PC-9 (cell line): ENCODE measurements at regions not wholly inside any gene's neighbourhood (a gene's known extent, or its start where the extent isn't known, plus 50 kb on each side); places are given as distances from the start of the nearest gene placed in this dataset.

Experiments used
- BruUV-seq: library from RNA; stranded (reverse); fragments of 400-500 nt; replicated peaks from 2 replicates; lab custom pipeline; 2021; lab: Mats Ljungman, UMichigan
- CTCF ChIA-PET: fragments of 300-600 bp; sonication (Branson Sonifier 250); formaldehyde crosslinking; loops from one replicate; lab custom pipeline; 2022; ENCODE audit warnings: antibody characterized with exemption; lab: Charles Lee
- POLR2A ChIA-PET: fragments of 300-600 bp; sonication (Branson Sonifier 250); formaldehyde crosslinking; loops from one replicate; lab custom pipeline; 2022; ENCODE audit warnings: antibody characterized with exemption; ENCODE audit not compliant: unreplicated experiment; lab: Charles Lee
- DNase-seq, 2 experiments: peaks; one replicate each; pipeline versions ENCODE4 v3.0.0 to v3.0.0-alpha.2; 2015 to 2022; ENCODE audit warnings: mixed read lengths in 1 of 2
- H2AFZ ChIP-seq: fragments of 200-600 bp; sonication (generic); 2 replicates; pipeline ENCODE4 v1.8.1; 2017; ENCODE audit warnings: antibody characterized with exemption
- H3F3A ChIP-seq: fragments of 200-600 bp; sonication (generic); 2 replicates; pipeline ENCODE4 v1.8.1; 2017; ENCODE audit warnings: antibody characterized with exemption, mild to moderate bottlenecking, low read depth; ENCODE audit not compliant: insufficient read depth
- H3K27ac ChIP-seq: fragments of 200-600 bp; sonication (generic); 2 replicates; pipeline ENCODE4 v1.6.1; 2016; ENCODE audit warnings: mixed run types
- H3K27me3 ChIP-seq: fragments of 200-600 bp; sonication (generic); 2 replicates; pipeline ENCODE4 v1.6.1; 2016; ENCODE audit warnings: low read depth, mixed run types; ENCODE audit not compliant: insufficient read depth
- H3K36me3 ChIP-seq: fragments of 200-600 bp; sonication (generic); 2 replicates; pipeline ENCODE4 v1.6.1; 2016; ENCODE audit warnings: low read depth, mixed run types
- H3K4me1 ChIP-seq: fragments of 200-600 bp; sonication (generic); replicated peaks from 2 replicates; pipeline ENCODE4 v1.6.1; 2016; ENCODE audit warnings: mixed run types; ENCODE audit not compliant: insufficient read depth
- H3K4me2 ChIP-seq: fragments of 200-600 bp; sonication (generic); 2 replicates; pipeline ENCODE4 v1.6.1; 2017; ENCODE audit warnings: mixed run types
- H3K4me3 ChIP-seq: fragments of 200-600 bp; sonication (generic); 2 replicates; pipeline ENCODE4 v1.6.1; 2016; ENCODE audit warnings: mixed run types
- H3K79me2 ChIP-seq: fragments of 200-600 bp; sonication (generic); 2 replicates; pipeline ENCODE4 v1.6.1; 2017; ENCODE audit warnings: low read depth, mixed run types
- H3K9me2 ChIP-seq: fragments of 200-600 bp; sonication (generic); 2 replicates; pipeline ENCODE4 v1.8.1; 2017; ENCODE audit warnings: mild to moderate bottlenecking; ENCODE audit not compliant: insufficient read depth
- H3K9me3 ChIP-seq: fragments of 200-600 bp; sonication (generic); 2 replicates; pipeline ENCODE4 v1.8.1; 2016; ENCODE audit warnings: low read depth; ENCODE audit not compliant: insufficient read depth
- H4K20me1 ChIP-seq: fragments of 200-600 bp; sonication (generic); 2 replicates; pipeline ENCODE4 v1.8.1; 2017; ENCODE audit not compliant: insufficient read depth
- EZH2 ChIP-seq: fragments of 200-600 bp; sonication (generic); IDR thresholded peaks from 2 replicates; pipeline ENCODE4 v1.8.0; 2017; ENCODE audit warnings: antibody characterized with exemption, low read depth
- intact Hi-C: fragments of 100-400 bp; cut with micrococcal nuclease; formaldehyde crosslinking; loops from one replicate; pipeline ENCODE4 v1.10.0; 2022; ENCODE audit not compliant: unreplicated experiment
- TF ChIP-seq, protein P1 (sequence below): fragments of 200-600 bp; sonication (generic); conservative IDR thresholded peaks from 2 replicates; pipeline ENCODE4 v1.6.1; 2017; ENCODE audit warnings: mixed run types, antibody characterized with exemption, mild to moderate bottlenecking, moderate library complexity

DNA sequence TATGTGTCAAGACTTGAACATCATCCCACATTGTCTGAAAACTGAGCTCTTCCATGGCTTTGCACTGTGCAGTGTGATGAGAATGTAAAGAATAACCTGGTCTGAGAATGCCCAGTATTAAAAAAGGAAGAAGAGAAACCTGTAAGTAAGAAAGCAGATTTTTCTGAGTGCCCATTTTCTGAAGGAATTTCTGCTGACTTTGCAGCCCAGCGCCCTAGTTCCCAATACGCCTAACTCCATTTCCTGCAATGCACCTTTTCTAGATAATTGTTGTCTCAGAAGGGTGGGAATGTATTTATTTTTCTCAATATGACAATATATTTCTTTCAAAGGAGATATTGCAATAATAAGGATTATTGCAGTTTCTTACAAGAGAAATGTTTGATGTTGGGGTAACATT, 231.5 kb downstream of the HAO1 start:
- CTCF ChIA-PET: no interaction called here
- Histone ChIP-seq H3F3A (no peaks in the 10 kb centered on the region), H3K4me1 (no peaks in the 10 kb centered on the region), H3K27me3 (peaks cover 10% of the 10 kb centered on the region), H2AFZ (no peak overlapping the region), H3K4me3 (no peak overlapping the region), H3K9me2 (no peaks in the 10 kb centered on the region), H3K36me3 (no peaks in the 10 kb centered on the region), H3K27ac (no peak overlapping the region), H3K79me2 (no peaks in the 10 kb centered on the region), H4K20me1 (no peaks in the 10 kb centered on the region), H3K9me3 (no peaks in the 10 kb centered on the region), H3K4me2 (no peak overlapping the region)
- intact Hi-C loops: no loop called here
- BruUV-seq: no TSS peak
- POLR2A ChIA-PET: no interaction called here
- no peak for DNase-seq
- TF ChIP-seq EZH2: no peak
- TF ChIP-seq, protein P1, sequence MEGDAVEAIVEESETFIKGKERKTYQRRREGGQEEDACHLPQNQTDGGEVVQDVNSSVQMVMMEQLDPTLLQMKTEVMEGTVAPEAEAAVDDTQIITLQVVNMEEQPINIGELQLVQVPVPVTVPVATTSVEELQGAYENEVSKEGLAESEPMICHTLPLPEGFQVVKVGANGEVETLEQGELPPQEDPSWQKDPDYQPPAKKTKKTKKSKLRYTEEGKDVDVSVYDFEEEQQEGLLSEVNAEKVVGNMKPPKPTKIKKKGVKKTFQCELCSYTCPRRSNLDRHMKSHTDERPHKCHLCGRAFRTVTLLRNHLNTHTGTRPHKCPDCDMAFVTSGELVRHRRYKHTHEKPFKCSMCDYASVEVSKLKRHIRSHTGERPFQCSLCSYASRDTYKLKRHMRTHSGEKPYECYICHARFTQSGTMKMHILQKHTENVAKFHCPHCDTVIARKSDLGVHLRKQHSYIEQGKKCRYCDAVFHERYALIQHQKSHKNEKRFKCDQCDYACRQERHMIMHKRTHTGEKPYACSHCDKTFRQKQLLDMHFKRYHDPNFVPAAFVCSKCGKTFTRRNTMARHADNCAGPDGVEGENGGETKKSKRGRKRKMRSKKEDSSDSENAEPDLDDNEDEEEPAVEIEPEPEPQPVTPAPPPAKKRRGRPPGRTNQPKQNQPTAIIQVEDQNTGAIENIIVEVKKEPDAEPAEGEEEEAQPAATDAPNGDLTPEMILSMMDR: no peak

GRCh38 chr20:7710440-7710839, 229.8 kb downstream of the HAO1 start:
- Histone ChIP-seq H3K4me3 (no peak overlapping the region), H3K4me2 (no peak overlapping the region), H2AFZ (no peak overlapping the region), H3K4me1 (no peaks in the 10 kb centered on the region), H3K79me2 (no peaks in the 10 kb centered on the region), H3K9me3 (no peaks in the 10 kb centered on the region), H3K9me2 (no peaks in the 10 kb centered on the region), H3K27ac (no peak overlapping the region), H3K36me3 (no peaks in the 10 kb centered on the region), H3K27me3 (peaks cover 10% of the 10 kb centered on the region), H3F3A (no peaks in the 10 kb centered on the region), H4K20me1 (no peaks in the 10 kb centered on the region)
- BruUV-seq: no TSS peak
- ChIA-PET CTCF (no interaction called here), POLR2A (no interaction called here)
- DNase-seq: no peak
- intact Hi-C loops: no loop called here
- TF ChIP-seq, protein P1: no peak
- no peak for TF ChIP-seq EZH2

GRCh38 chr20:7712661-7713060, 227.6 kb downstream of the HAO1 start:
- Histone ChIP-seq H3K4me2 (no peak overlapping the region), H3K36me3 (no peaks in the 10 kb centered on the region), H2AFZ (no peak overlapping the region), H3K27me3 (peaks cover 10% of the 10 kb centered on the region; the same call in 1 of the 2 replicates), H3F3A (no peaks in the 10 kb centered on the region), H3K79me2 (no peaks in the 10 kb centered on the region), H3K27ac (no peak overlapping the region), H4K20me1 (no peaks in the 10 kb centered on the region), H3K4me3 (no peak overlapping the region), H3K9me2 (no peaks in the 10 kb centered on the region), H3K9me3 (no peaks in the 10 kb centered on the region), H3K4me1 (no peaks in the 10 kb centered on the region)
- CTCF ChIA-PET: no interaction called here
- DNase-seq: no peak
- POLR2A ChIA-PET: no interaction called here
- BruUV-seq: no TSS peak
- TF ChIP-seq, protein P1: no peak
- no peak for TF ChIP-seq EZH2
- intact Hi-C loops: no loop called here
